ENCODE measurements at regions not wholly inside any gene's neighbourhood (a gene's known extent, or its start where the extent isn't known, plus 50 kb on each side); places are given as distances from the start of the nearest gene placed in this dataset.

- no peak for TF ChIP-seq CTCF (IDR thresholded peaks at IDR 0.05; ENCODE audit: insufficient read depth, low read length)
Observed at GRCh38 chr2:12161085-12161484, 414.7 kb downstream of the LPIN1 start.

GRCh38 chr2:12162269-12163247 lies 416.1 kb downstream of the LPIN1 start:
- no peak for TF ChIP-seq CTCF (IDR thresholded peaks at IDR 0.05; ENCODE audit: insufficient read depth, low read length)

More at GRCh38 chr2:12161085-12161484, 414.7 kb downstream of the LPIN1 start:
- no peak overlapping the region for H3K4me3 ChIP-seq (ENCODE audit: low read depth, low read length)
- no peak for DNase-seq (ENCODE audit: low read depth)

GRCh38 chr2:12163866-12164265 lies 417.4 kb downstream of the LPIN1 start:
- no peak for DNase-seq (ENCODE audit: low read depth)
- TF ChIP-seq CTCF (IDR thresholded peaks at IDR 0.05; ENCODE audit: insufficient read depth, low read length), result no peak
- H3K4me3 ChIP-seq (ENCODE audit: low read depth, low read length), result no peak overlapping the region

More at GRCh38 chr2:12162269-12163247, 416.1 kb downstream of the LPIN1 start:
- DNase-seq (ENCODE audit: low read depth), result no peak
- H3K4me3 ChIP-seq (ENCODE audit: low read depth, low read length), result no peak overlapping the region

- no peak for TF ChIP-seq CTCF (IDR thresholded peaks at IDR 0.05; ENCODE audit: insufficient read depth, low read length)
- DNase-seq (ENCODE audit: low read depth), result no peak
- no peak overlapping the region for H3K4me3 ChIP-seq (ENCODE audit: low read depth, low read length)
Observed at GRCh38 chr2:12164689-12165088, 418.3 kb downstream of the LPIN1 start.

GRCh38 chr2:12167525-12168317 lies 421.3 kb downstream of the LPIN1 start:
- no peak overlapping the region for H3K4me3 ChIP-seq (ENCODE audit: low read depth, low read length)
- DNase-seq (ENCODE audit: low read depth), result no peak
- no peak for TF ChIP-seq CTCF (IDR thresholded peaks at IDR 0.05; ENCODE audit: insufficient read depth, low read length)

GRCh38 chr2:12168354-12168753 lies 421.9 kb downstream of the LPIN1 start:
- no peak for DNase-seq (ENCODE audit: low read depth)
- no peak overlapping the region for H3K4me3 ChIP-seq (ENCODE audit: low read depth, low read length)
- no peak for TF ChIP-seq CTCF (IDR thresholded peaks at IDR 0.05; ENCODE audit: insufficient read depth, low read length)
